Embryonic facial prominence (tissue), 1 donor: ENCODE measurements at regions not wholly inside any gene's neighbourhood (a gene's known extent, or its start where the extent isn't known, plus 50 kb on each side); places are given as distances from the start of the nearest gene placed in this dataset.
"Not testable (repeated sequence)": the region's sequence is repeated elsewhere in the genome, so short reads cannot be mapped to it uniquely, and the experiment has no call there.

Experiments
- DNase-seq: peaks from one replicate; pipeline ENCODE4 v3.0.0-alpha.2; 2016; ENCODE audit errors: extremely low spot score

DNA sequence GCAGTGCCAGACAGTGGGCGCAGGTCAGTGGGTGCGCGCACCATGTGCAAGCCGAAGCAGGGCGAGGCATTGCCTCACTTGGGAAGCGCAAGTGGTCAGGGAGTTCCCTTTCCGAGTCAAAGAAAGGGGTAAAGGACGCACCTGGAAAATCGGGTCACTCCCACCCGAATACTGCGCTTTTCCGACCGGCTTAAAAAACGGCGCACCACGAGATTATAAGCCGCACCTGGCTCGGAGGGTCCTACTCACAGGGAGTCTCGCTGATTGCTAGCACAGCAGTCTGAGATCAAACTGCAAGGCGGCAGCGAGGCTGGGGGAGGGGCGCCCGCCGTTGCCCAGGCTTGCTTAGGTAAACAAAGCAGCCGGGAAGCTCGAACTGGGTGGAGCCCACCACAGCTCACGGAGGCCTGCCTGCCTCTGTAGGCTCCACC lies 77.9 kb downstream of the NR4A2 start:
- DNase-seq = not testable (repeated sequence)

DNA sequence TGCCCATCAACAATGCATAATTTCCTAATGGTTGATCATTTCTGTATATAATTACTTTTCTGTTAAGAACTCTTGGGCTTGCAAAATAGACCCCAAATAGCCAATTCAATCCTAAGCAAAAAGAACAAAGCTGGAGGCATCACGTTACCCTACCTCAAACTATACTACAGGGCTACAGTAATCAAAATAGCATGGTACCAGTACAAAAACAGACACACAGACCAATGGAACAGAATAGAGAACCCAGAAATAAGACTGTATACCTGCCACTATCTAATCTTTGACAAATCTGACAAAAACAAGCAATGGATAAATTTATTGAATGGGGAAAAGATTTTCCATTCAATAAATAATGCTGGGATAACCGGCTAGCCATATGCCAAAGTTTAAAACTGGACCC lies 78.8 kb downstream of the NR4A2 start:
- DNase-seq = no peak

GRCh38 chr2:156242874-156243273 lies 89.6 kb downstream of the NR4A2 start:
- DNase-seq = no peak

DNA sequence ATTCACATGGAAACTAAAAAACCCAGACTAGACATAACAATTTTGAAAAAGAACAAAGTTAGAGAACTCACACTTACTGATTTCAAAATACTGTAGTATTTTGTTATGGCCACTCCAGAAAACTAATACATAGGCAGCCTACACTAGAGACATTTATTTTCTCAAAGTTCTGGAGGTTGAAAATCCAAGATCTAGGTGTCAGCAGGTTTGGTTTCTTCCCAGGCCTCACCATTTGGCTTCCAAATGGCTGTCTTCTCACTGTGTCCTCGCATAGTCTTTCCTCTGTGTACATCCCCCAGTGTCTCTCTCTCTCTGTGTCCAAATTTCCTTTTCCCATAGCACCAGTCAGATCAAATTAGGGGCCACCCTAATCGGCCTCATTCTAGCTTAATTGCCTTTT lies 95.0 kb downstream of the NR4A2 start:
- DNase-seq = no peak

- no peak for DNase-seq
These were observed 102.7 kb downstream of the NR4A2 start for GRCh38 chr2:156229724-156230362.

DNA sequence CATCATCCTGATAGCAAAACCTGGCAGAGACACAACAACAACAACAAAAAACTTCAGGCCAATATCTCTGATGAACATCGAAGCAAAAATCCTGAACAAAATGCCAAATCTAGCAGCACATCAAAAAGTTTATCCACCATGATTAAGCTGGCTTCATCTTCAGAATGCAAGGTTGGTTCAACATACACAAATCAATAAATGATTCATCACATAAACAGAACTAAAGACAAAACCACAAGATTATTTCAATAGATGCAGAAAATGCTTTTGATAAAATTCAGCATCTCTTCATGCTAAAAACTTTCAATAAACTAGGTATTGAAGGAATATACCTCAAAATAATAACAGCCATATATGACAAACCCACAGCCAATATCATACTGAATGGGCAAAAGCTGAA lies 109.2 kb downstream of the NR4A2 start:
- DNase-seq = not testable (repeated sequence)

DNA sequence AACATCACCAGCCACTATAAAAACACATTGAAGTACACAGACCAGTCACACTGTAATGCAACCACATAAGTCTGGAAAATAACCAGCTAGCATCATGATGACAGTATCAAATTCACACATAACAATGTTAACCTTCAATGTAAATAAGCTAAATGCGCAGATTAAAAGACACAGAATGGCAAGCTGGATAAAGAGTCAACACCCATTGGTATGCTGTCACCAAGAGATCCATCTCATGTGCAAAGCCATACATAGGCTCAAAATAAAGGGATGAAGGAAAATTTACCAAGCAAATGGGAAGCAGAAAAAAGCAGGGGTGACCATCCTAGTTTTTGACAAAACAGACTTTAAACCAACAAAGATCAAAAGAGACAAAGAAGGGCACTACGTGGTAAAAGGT lies 110.8 kb downstream of the NR4A2 start:
- DNase-seq = no peak

GRCh38 chr2:156219491-156220100 lies 112.9 kb downstream of the NR4A2 start:
- DNase-seq = no peak

- no peak for DNase-seq
These were observed 116.9 kb downstream of the NR4A2 start for GRCh38 chr2:156215656-156216055.

- no peak for DNase-seq
These were observed 121.2 kb downstream of the NR4A2 start for GRCh38 chr2:156211318-156211717.

DNA sequence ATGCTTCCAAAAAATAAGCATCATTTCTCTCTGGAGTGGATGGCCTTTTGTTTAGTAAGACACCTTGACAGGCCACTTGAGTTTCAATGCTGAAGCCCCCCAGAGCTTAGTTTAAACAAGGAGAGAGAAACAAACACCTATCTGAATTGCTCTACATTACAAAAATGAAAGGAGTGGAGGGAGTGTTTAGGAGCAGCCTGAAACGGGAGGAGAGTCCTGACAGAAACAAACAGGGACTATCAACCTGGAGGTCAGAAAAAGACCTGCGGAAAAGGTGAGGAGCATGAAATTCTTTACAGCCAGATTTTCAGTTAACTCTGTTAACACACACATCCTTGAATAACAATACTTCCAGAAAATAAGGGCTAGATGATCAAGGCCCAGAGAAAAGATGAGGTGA lies 126.2 kb downstream of the NR4A2 start:
- DNase-seq = no peak

DNA sequence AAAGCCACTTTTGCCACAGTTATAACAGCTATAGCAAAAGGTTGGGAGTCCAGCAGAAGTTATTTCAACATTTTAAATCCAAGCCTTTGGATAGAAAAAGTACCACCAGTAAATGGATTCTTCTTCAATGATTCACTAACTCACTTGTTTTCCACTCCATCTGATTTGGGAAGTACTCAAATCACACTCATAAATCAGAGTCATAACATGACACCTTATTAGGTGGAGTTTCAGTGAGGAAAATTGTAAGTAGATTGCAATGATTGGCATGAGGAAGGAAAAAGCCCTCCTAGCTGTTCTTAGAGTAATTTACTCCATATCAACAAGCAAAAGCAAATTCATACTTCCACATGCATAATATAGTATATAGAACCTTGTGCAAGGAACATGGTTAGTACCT lies 132.9 kb downstream of the NR4A2 start:
- no peak for DNase-seq

- no peak for DNase-seq
These were observed 136.5 kb downstream of the NR4A2 start for GRCh38 chr2:156196031-156196430.

DNA sequence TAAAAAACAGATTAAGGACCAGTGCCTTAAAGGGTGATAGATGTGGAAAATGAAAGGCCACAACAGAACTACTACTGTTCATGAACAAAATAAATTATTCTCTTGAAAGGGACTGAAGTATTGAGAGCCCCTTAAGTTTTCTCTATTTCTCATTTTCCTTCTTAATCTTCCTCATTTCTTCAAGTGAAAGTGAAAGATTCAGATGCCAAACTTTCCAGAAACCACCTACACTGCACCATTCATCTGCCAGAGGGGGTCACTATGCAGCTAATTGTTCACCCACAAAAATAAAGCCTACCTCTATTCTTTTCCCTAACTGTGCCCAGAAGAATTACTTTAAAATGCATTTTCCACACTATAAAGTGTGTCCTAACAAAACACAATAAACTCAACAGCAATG lies 140.1 kb downstream of the NR4A2 start:
- no peak for DNase-seq

GRCh38 chr2:156191527-156191926 lies 141.0 kb downstream of the NR4A2 start:
- no peak for DNase-seq

- no peak for DNase-seq
These were observed 142.0 kb downstream of the NR4A2 start for GRCh38 chr2:156190517-156190916.

DNA sequence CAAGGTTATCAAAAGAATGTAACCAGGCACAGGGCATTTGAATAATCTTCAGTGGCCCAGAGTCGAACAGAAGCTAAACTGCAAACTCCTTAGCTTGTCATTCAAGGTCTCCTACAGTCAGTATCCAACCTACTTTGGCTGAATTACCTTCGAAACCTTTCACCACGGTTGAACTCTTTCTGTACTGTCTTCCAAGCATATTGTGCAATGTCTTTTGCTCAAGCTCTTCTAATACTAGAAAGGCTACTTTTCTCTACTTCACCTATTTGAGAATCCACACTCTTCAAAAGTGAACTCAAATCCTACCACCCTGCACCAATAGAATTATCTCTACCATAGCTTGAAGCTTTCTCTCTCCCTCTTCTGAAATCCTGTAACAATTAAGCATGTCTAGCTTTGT lies 142.9 kb downstream of the NR4A2 start:
- DNase-seq = no peak

- DNase-seq = no peak
These were observed 143.4 kb downstream of the NR4A2 start for GRCh38 chr2:156189143-156189542.

GRCh38 chr2:156182132-156182531 lies 150.4 kb downstream of the NR4A2 start:
- DNase-seq = peak; percentile 42

- DNase-seq = no peak
These were observed 151.3 kb downstream of the NR4A2 start for GRCh38 chr2:156181208-156181607.

DNA sequence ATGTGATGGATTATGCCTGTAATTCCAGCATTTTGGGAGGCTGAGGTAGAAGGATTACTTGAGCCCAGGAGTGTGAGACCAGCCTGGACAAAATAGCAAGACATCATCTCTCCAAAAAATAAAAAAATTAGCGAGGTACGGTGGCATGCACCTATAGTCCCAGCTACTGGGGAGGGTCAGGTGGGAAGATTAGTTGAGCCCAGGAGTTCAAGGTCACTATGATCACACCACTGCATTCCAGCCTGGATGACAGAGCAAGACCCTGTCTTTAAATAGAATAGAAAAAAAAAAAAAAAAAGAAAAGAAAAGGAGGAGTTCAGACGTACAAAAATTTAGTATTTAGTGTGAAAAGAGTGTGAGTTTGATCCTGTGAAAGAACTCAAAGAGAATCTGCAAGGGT lies 154.9 kb downstream of the NR4A2 start:
- DNase-seq = no peak

DNA sequence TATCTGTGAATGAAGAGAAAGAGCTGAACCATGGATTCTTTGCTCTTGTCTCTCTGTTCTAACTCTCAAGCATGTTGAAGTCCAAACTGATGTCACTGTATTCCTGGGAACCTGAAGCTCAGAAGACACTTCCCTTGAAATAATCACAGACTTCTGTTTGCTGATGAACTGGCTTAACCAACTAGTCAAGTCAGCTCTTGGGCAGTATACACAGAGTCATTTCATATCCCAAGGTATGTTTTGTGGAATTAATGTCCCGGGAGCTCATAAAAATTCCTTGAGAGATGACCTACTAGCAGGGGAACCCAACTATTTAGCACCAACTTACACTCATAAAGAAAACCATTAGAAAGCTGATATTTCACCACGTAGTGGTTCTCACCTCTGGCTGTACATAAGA lies 156.6 kb downstream of the NR4A2 start:
- DNase-seq = no peak

DNA sequence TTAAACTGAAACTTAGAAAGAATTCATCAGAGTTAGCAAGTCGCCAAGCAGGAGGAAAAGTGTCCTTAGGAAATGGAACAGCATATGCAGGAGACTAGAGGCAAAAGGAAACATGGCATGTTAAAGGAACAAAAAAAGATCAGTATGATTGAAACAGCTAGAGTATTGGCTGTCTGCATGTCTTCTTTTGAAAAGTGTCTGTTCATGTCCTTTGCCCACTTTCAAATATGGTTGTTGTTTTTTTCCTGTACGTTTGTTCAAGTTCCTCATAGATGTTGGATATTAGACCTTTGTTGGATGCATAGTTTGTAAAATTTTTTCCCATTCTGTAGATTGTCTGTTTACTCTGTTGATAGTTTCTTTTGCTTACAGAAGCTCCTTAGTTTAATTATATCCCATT lies 161.6 kb downstream of the NR4A2 start:
- no peak for DNase-seq

DNA sequence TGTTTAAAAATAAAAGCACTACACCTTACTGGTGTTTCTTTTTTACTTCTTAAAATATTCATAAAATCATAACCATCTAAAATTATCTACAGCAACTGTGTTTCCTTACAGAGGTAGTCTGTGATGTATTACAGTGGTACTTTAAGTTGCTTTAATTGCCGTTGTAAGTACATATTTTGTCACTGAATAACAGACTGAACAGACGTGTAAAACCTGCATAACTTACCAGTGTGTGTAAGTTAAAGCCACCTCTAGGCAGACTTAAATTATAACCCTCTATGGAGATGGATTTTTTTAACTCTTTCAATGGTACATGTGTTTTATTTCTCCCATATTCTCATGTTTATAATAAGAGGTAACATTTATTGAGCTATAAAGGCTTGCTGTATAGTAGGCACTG lies 166.8 kb downstream of the NR4A2 start:
- no peak for DNase-seq
